GM18868 (cell line): ENCODE measurements at regions not wholly inside any gene's neighbourhood (a gene's known extent, or its start where the extent isn't known, plus 50 kb on each side); places are given as distances from the start of the nearest gene placed in this dataset.
"Not testable (repeated sequence)": the region's sequence is repeated elsewhere in the genome, so short reads cannot be mapped to it uniquely, and the experiment has no call there.

Experiments used
- ATAC-seq: cut with Tn5 transposase; IDR thresholded peaks from one replicate; pipeline ENCODE4 v1.9.1; 2021; ENCODE audit warnings: mild to moderate bottlenecking, moderate library complexity; ENCODE audit not compliant: unreplicated experiment

GRCh38 chr9:41771693-41772092 is 357.5 kb downstream of the CNTNAP3B start:
- not testable (repeated sequence) for ATAC-seq

- not testable (repeated sequence) for ATAC-seq
Observed at GRCh38 chr9:41754822-41755221, 374.4 kb downstream of the CNTNAP3B start.

GRCh38 chr9:41754403-41754802 is 374.8 kb downstream of the CNTNAP3B start:
- ATAC-seq: not testable (repeated sequence)

- not testable (repeated sequence) for ATAC-seq
Observed at GRCh38 chr9:41741897-41742296, 387.3 kb downstream of the CNTNAP3B start.

- ATAC-seq: not testable (repeated sequence)
Observed at GRCh38 chr9:41741173-41741572, 388.1 kb downstream of the CNTNAP3B start.

GRCh38 chr9:41738681-41739080 is 390.5 kb downstream of the CNTNAP3B start:
- ATAC-seq: not testable (repeated sequence)

- ATAC-seq: not testable (repeated sequence)
Observed at GRCh38 chr9:41699190-41699589, 430.0 kb downstream of the CNTNAP3B start.

- not testable (repeated sequence) for ATAC-seq
Observed at GRCh38 chr9:41697080-41697479, 432.1 kb downstream of the CNTNAP3B start.

GRCh38 chr9:41679312-41679711 is 449.9 kb downstream of the CNTNAP3B start:
- not testable (repeated sequence) for ATAC-seq

GRCh38 chr9:41663497-41664036 is 465.7 kb downstream of the CNTNAP3B start:
- not testable (repeated sequence) for ATAC-seq

GRCh38 chr9:41658706-41659105 is 469.6 kb upstream of the ZNG1F start:
- ATAC-seq: not testable (repeated sequence)

- not testable (repeated sequence) for ATAC-seq
Observed at GRCh38 chr9:41658116-41658515, 469.0 kb upstream of the ZNG1F start.

GRCh38 chr9:41657141-41657540 is 468.0 kb upstream of the ZNG1F start:
- ATAC-seq: not testable (repeated sequence)

GRCh38 chr9:41655071-41655554 is 466.0 kb upstream of the ZNG1F start:
- not testable (repeated sequence) for ATAC-seq

- ATAC-seq: not testable (repeated sequence)
Observed at GRCh38 chr9:41654349-41654748, 465.2 kb upstream of the ZNG1F start.

GRCh38 chr9:41653560-41654340 is 464.6 kb upstream of the ZNG1F start:
- not testable (repeated sequence) for ATAC-seq

GRCh38 chr9:41652800-41653199 is 463.7 kb upstream of the ZNG1F start:
- not testable (repeated sequence) for ATAC-seq

GRCh38 chr9:41652100-41652713 is 463.1 kb upstream of the ZNG1F start:
- not testable (repeated sequence) for ATAC-seq

- not testable (repeated sequence) for ATAC-seq
Observed at GRCh38 chr9:41650086-41650485, 461.0 kb upstream of the ZNG1F start.

- not testable (repeated sequence) for ATAC-seq
Observed at GRCh38 chr9:41648564-41648963, 459.4 kb upstream of the ZNG1F start.

GRCh38 chr9:41646246-41646645 is 457.1 kb upstream of the ZNG1F start:
- not testable (repeated sequence) for ATAC-seq
